ENCODE measurements at regions not wholly inside any gene's neighbourhood (a gene's known extent, or its start where the extent isn't known, plus 50 kb on each side); places are given as distances from the start of the nearest gene placed in this dataset.

GRCh38 chr13:80860845-80861244, 519.9 kb upstream of the SPRY2 start:
- DNase-seq (no peak), ATAC-seq (ENCODE audit: low read depth) (no peak)
- H3K27me3 Mint-ChIP-seq, result no peaks in the 10 kb centered on the region
- CTCF ChIA-PET, result no interaction called here
- no peak overlapping the region for H3K4me3 Mint-ChIP-seq
- intact Hi-C loops (cut with micrococcal nuclease), result no loop called here
- no peaks in the 10 kb centered on the region for H3K36me3 Mint-ChIP-seq (ENCODE audit: low read depth)
- TF ChIP-seq CTCF (IDR thresholded peaks at IDR 0.05), result no peak
- no peaks in the 10 kb centered on the region for H3K4me1 Mint-ChIP-seq
- no peak overlapping the region for H3K27ac Mint-ChIP-seq
- POLR2A ChIA-PET, result no interaction called here
- H3K9me3 Mint-ChIP-seq, result no peaks in the 10 kb centered on the region

DNA sequence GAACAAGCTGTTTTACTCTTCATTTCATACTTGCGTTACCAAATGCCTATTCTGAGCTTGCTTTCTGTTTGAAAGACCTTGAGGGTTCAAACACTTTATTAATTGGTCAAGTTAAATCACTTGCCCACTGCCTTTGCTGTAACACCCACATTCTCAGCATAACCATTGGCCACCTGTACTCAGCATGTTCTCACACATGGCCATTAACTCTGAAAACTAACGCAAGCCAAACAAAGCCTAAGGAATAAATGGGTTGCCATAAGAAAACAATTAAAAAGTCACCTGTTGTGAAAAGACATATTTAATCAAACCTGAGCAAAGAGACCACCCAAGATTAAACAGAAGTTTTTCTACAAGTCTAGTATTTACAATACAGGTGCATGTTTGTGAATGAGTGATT, 517.2 kb upstream of the SPRY2 start:
- no peaks in the 10 kb centered on the region for H3K36me3 Mint-ChIP-seq (ENCODE audit: low read depth)
- no peak for TF ChIP-seq CTCF (IDR thresholded peaks at IDR 0.05)
- H3K27ac Mint-ChIP-seq, result no peak overlapping the region
- intact Hi-C loops (cut with micrococcal nuclease), result no loop called here
- DNase-seq, result no peak
- H3K27me3 Mint-ChIP-seq, result no peaks in the 10 kb centered on the region
- ChIA-PET POLR2A (no interaction called here), CTCF (no interaction called here)
- no peak overlapping the region for H3K4me3 Mint-ChIP-seq
- no peaks in the 10 kb centered on the region for H3K4me1 Mint-ChIP-seq
- no peaks in the 10 kb centered on the region for H3K9me3 Mint-ChIP-seq
- no peak for ATAC-seq (ENCODE audit: low read depth)

- ChIA-PET POLR2A (no interaction called here), CTCF (no interaction called here)
- no peaks in the 10 kb centered on the region for H3K4me1 Mint-ChIP-seq
- TF ChIP-seq CTCF (IDR thresholded peaks at IDR 0.05), result no peak
- no peaks in the 10 kb centered on the region for H3K27me3 Mint-ChIP-seq
- H3K27ac Mint-ChIP-seq, result no peak overlapping the region
- H3K36me3 Mint-ChIP-seq (ENCODE audit: low read depth), result no peaks in the 10 kb centered on the region
- no peak for ATAC-seq (ENCODE audit: low read depth)
- intact Hi-C loops (cut with micrococcal nuclease), result no loop called here
- no peak for DNase-seq
- H3K9me3 Mint-ChIP-seq, result no peaks in the 10 kb centered on the region
- H3K4me3 Mint-ChIP-seq, result no peak overlapping the region
Measured at GRCh38 chr13:80857321-80857720, 516.4 kb upstream of the SPRY2 start.

DNA sequence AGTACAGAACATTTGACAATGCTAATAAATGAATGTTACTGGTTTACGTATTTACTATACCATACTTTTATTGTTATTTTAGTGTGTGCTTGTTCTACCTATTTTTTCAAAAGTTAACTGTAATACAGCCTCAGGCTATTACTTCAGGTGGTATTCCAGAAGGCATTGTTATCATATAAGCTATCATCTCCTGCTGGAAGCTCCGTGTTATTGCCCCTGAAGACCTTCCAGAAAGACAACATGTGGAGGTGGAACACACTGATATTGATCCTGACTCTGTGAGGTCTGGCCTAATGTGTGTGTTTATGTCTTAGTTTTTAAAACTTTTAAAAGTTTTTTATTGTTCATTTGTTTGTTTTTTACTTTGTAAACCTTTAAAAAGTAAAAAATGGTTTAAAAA, 509.8 kb upstream of the SPRY2 start:
- Mint-ChIP-seq H3K4me3 (no peak overlapping the region), H3K9me3 (peaks cover 2% of the 10 kb centered on the region), H3K4me1 (no peaks in the 10 kb centered on the region), H3K36me3 (ENCODE audit: low read depth) (no peaks in the 10 kb centered on the region), H3K27ac (no peak overlapping the region), H3K27me3 (no peaks in the 10 kb centered on the region)
- no peak for ATAC-seq (ENCODE audit: low read depth)
- TF ChIP-seq CTCF (IDR thresholded peaks at IDR 0.05), result no peak
- intact Hi-C loops (cut with micrococcal nuclease), result no loop called here
- no peak for DNase-seq
- CTCF ChIA-PET, result no interaction called here
- POLR2A ChIA-PET, result no interaction called here

- H3K4me1 Mint-ChIP-seq, result no peaks in the 10 kb centered on the region
- intact Hi-C loops (cut with micrococcal nuclease), result no loop called here
- POLR2A ChIA-PET, result no interaction called here
- no peak overlapping the region for H3K27ac Mint-ChIP-seq
- TF ChIP-seq CTCF (IDR thresholded peaks at IDR 0.05), result no peak
- CTCF ChIA-PET, result no interaction called here
- H3K27me3 Mint-ChIP-seq, result no peaks in the 10 kb centered on the region
- H3K9me3 Mint-ChIP-seq, result no peaks in the 10 kb centered on the region
- H3K36me3 Mint-ChIP-seq (ENCODE audit: low read depth), result no peaks in the 10 kb centered on the region
- DNase-seq (no peak), ATAC-seq (ENCODE audit: low read depth) (no peak)
- no peak overlapping the region for H3K4me3 Mint-ChIP-seq
Measured at GRCh38 chr13:80844164-80844563, 503.2 kb upstream of the SPRY2 start.
